Neural progenitor cell (in vitro differentiated cells): ENCODE measurements at regions not wholly inside any gene's neighbourhood (a gene's known extent, or its start where the extent isn't known, plus 50 kb on each side); places are given as distances from the start of the nearest gene placed in this dataset.

ENCODE experiments used
- DNase-seq: peaks from one replicate; pipeline ENCODE4 v3.0.0-alpha.2; 2016; ENCODE audit warnings: low spot score
- H2AFZ ChIP-seq: fragments of 200-600 bp; sonication (generic); replicated peaks from 2 replicates; pipeline ENCODE4 v1.6.1; 2016; ENCODE audit warnings: antibody characterized with exemption
- H3F3A ChIP-seq: fragments of 200-600 bp; sonication (generic); 2 replicates; pipeline ENCODE4 v1.6.1; 2016; ENCODE audit warnings: antibody characterized with exemption, low read depth
- H3K27ac ChIP-seq: fragments of 200-600 bp; sonication (generic); 2 replicates; pipeline ENCODE4 v1.5.1; 2016; ENCODE audit warnings: mild to moderate bottlenecking
- H3K27me3 ChIP-seq: fragments of 200-600 bp; sonication (generic); 2 replicates; pipeline ENCODE4 v1.6.1; 2016; ENCODE audit warnings: mild to moderate bottlenecking, moderate library complexity
- H3K36me3 ChIP-seq: fragments of 200-600 bp; sonication (generic); 2 replicates; pipeline ENCODE4 v1.5.1; 2016
- H3K4me1 ChIP-seq: fragments of 200-600 bp; sonication (generic); 2 replicates; pipeline ENCODE4 v1.6.1; 2016; ENCODE audit warnings: mixed run types
- H3K4me2 ChIP-seq: fragments of 200-600 bp; sonication (generic); 2 replicates; pipeline ENCODE4 v1.6.1; 2016
- H3K4me3 ChIP-seq: fragments of 200-600 bp; sonication (generic); 2 replicates; pipeline ENCODE4 v1.5.1; 2016
- H3K79me2 ChIP-seq: fragments of 200-600 bp; sonication (generic); 2 replicates; pipeline ENCODE4 v1.6.1; 2016; ENCODE audit warnings: low read depth
- H3K9ac ChIP-seq: fragments of 200-600 bp; sonication (generic); 2 replicates; pipeline ENCODE4 v1.6.1; 2016
- H3K9me3 ChIP-seq: fragments of 200-600 bp; sonication (generic); 2 replicates; pipeline ENCODE4 v1.5.1; 2016; ENCODE audit warnings: low read depth
- H4K20me1 ChIP-seq: fragments of 200-600 bp; sonication (generic); 2 replicates; pipeline ENCODE4 v1.6.1; 2016; ENCODE audit warnings: low read depth
- H3K27ac Mint-ChIP-seq: 3 replicates; pipeline ENCODE4 v1.8.0; 2021; ENCODE audit warnings: mixed read lengths
- H3K27me3 Mint-ChIP-seq: 2 replicates; pipeline ENCODE4 v1.8.0; 2022; ENCODE audit warnings: low read depth, mild to moderate bottlenecking, inconsistent platforms, moderate library complexity, mixed read lengths; ENCODE audit not compliant: insufficient read depth
- H3K36me3 Mint-ChIP-seq: 3 replicates; pipeline ENCODE4 v1.8.0; 2021; ENCODE audit warnings: mixed read lengths
- H3K4me1 Mint-ChIP-seq: 3 replicates; pipeline ENCODE4 v1.8.0; 2021; ENCODE audit warnings: mixed read lengths
- H3K4me3 Mint-ChIP-seq: 3 replicates; pipeline ENCODE4 v1.8.0; 2021; ENCODE audit warnings: mild to moderate bottlenecking, moderate library complexity, mixed read lengths
- H3K9me3 Mint-ChIP-seq: 3 replicates; pipeline ENCODE4 v1.8.0; 2020; ENCODE audit warnings: mixed read lengths
- EZH2 ChIP-seq: fragments of 200-600 bp; sonication (generic); IDR thresholded peaks from 2 replicates; pipeline ENCODE4 v1.6.1; 2017; ENCODE audit warnings: antibody characterized with exemption, mild to moderate bottlenecking, moderate library complexity
- EZH2phosphoT487 ChIP-seq: fragments of 200-600 bp; sonication (generic); IDR thresholded peaks from 2 replicates; pipeline ENCODE4 v1.6.1; 2017; ENCODE audit warnings: antibody characterized with exemption
- TF ChIP-seq, protein P1 (sequence below): fragments of 200-600 bp; sonication (generic); IDR thresholded peaks from 2 replicates; pipeline ENCODE4 v1.5.1; 2017; ENCODE audit warnings: antibody characterized with exemption, mild to moderate bottlenecking

DNA sequence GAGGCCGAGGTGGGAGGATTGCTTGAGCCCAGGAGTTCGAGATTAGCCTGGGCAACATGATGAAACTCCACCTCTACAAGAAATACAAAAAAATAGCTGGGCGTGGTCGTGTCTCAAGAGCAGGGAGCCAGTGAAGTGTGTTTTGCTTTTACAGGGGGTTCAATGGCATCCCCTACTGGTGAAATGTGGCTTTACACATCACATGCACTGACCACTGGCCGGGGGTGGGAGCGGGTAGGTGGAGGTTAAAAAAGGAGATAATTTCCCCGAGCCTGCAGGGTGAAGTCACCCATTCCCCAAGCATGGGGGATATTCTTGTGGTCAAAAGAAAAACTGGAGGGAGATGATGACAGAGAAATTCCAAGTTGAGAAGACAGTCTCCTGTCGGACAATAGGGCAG, 63.6 kb upstream of the PWP1 start:
- Mint-ChIP-seq H3K9me3 (peaks cover 7% of the 10 kb centered on the region), H3K4me3 (no peak overlapping the region), H3K36me3 (peaks cover 6% of the 10 kb centered on the region), H3K4me1 (no peaks in the 10 kb centered on the region), H3K27ac (no peak overlapping the region), H3K27me3 (peaks cover 10% of the 10 kb centered on the region)
- H3F3A ChIP-seq: no peaks in the 10 kb centered on the region
- H2AFZ ChIP-seq: no peak overlapping the region
- H4K20me1 ChIP-seq: no peaks in the 10 kb centered on the region
- no peaks in the 10 kb centered on the region for H3K4me1 ChIP-seq
- no peak overlapping the region for H3K9ac ChIP-seq
- DNase-seq: peak; percentile 54
- H3K27me3 ChIP-seq: no peaks in the 10 kb centered on the region
- TF ChIP-seq EZH2 (no peak), EZH2phosphoT487 (no peak)
- TF ChIP-seq, protein P1, sequence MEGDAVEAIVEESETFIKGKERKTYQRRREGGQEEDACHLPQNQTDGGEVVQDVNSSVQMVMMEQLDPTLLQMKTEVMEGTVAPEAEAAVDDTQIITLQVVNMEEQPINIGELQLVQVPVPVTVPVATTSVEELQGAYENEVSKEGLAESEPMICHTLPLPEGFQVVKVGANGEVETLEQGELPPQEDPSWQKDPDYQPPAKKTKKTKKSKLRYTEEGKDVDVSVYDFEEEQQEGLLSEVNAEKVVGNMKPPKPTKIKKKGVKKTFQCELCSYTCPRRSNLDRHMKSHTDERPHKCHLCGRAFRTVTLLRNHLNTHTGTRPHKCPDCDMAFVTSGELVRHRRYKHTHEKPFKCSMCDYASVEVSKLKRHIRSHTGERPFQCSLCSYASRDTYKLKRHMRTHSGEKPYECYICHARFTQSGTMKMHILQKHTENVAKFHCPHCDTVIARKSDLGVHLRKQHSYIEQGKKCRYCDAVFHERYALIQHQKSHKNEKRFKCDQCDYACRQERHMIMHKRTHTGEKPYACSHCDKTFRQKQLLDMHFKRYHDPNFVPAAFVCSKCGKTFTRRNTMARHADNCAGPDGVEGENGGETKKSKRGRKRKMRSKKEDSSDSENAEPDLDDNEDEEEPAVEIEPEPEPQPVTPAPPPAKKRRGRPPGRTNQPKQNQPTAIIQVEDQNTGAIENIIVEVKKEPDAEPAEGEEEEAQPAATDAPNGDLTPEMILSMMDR: peak; percentile 67
- no peak overlapping the region for H3K4me2 ChIP-seq
- H3K9me3 ChIP-seq: peaks cover 10% of the 10 kb centered on the region
- H3K79me2 ChIP-seq: no peaks in the 10 kb centered on the region
- H3K27ac ChIP-seq: no peak overlapping the region
- no peak overlapping the region for H3K4me3 ChIP-seq
- H3K36me3 ChIP-seq: peaks cover 4% of the 10 kb centered on the region

DNA sequence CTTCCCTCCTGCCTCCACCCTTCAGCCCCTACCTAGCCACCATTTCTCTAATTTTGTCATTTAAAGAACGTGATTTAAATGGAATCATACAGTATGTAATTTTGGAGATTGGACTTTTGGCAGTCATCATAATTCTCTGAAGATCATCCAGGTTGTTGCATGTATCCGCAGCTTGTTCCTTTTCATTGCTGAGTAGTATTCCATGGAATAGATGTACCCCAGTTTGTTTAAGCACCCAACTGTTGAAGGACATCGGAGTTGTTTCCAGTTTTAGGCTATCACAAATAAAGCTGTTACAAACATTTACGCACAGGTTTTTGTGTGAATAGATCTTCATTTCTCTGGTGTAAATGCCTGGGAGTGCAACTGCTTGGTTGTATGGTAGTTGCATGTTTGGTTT, 61.1 kb upstream of the PWP1 start:
- Histone ChIP-seq H2AFZ (no peak overlapping the region), H3K4me2 (no peak overlapping the region), H3K9ac (no peak overlapping the region), H3K4me1 (no peaks in the 10 kb centered on the region), H3K9me3 (peaks cover 10% of the 10 kb centered on the region), H3K36me3 (peaks cover 4% of the 10 kb centered on the region), H3F3A (no peaks in the 10 kb centered on the region), H3K4me3 (no peak overlapping the region), H3K79me2 (no peaks in the 10 kb centered on the region), H3K27ac (no peak overlapping the region), H3K27me3 (no peaks in the 10 kb centered on the region), H4K20me1 (no peaks in the 10 kb centered on the region)
- Mint-ChIP-seq H3K4me3 (no peak overlapping the region), H3K27me3 (peaks cover 5% of the 10 kb centered on the region), H3K36me3 (peaks cover 7% of the 10 kb centered on the region), H3K9me3 (peaks cover 7% of the 10 kb centered on the region), H3K4me1 (no peaks in the 10 kb centered on the region), H3K27ac (no peak overlapping the region)
- TF ChIP-seq, protein P1: no peak
- TF ChIP-seq EZH2phosphoT487 (no peak), EZH2 (no peak)
- DNase-seq: no peak

DNA sequence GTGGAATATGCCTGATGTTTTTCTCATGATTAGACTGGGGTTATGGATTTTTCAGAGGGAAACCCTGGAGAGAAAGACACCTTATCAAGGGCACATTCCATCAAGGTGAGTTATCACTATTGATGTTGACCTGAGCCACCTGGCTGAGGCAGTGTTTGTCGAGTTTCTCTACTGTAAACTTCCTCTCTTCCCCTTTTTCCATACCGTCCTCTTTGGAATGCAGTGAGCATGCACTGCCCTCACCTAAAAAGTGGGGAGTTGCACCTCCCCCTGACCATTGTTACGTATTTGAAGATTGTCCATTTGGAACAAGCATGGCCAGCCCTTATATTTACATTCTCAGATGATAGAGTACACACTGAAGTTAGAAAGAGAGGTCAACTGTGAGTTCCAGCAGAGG, 53.9 kb upstream of the PWP1 start:
- H3K9ac ChIP-seq: no peak overlapping the region
- H3K4me1 ChIP-seq: peaks cover 3% of the 10 kb centered on the region
- Mint-ChIP-seq H3K27me3 (no peaks in the 10 kb centered on the region), H3K27ac (no peak overlapping the region), H3K9me3 (peaks cover 10% of the 10 kb centered on the region), H3K36me3 (peaks cover 4% of the 10 kb centered on the region), H3K4me3 (no peak overlapping the region), H3K4me1 (peaks cover 12% of the 10 kb centered on the region)
- H3K27ac ChIP-seq: no peak overlapping the region
- TF ChIP-seq EZH2 (no peak), EZH2phosphoT487 (no peak)
- TF ChIP-seq, protein P1: no peak
- no peak for DNase-seq
- no peaks in the 10 kb centered on the region for H3K36me3 ChIP-seq
- H2AFZ ChIP-seq: no peak overlapping the region
- H3K4me2 ChIP-seq: no peak overlapping the region
- H3K9me3 ChIP-seq: no peaks in the 10 kb centered on the region
- H3F3A ChIP-seq: peaks cover 4% of the 10 kb centered on the region
- no peaks in the 10 kb centered on the region for H4K20me1 ChIP-seq
- H3K27me3 ChIP-seq: no peaks in the 10 kb centered on the region
- H3K79me2 ChIP-seq: no peaks in the 10 kb centered on the region
- H3K4me3 ChIP-seq: no peak overlapping the region

DNA sequence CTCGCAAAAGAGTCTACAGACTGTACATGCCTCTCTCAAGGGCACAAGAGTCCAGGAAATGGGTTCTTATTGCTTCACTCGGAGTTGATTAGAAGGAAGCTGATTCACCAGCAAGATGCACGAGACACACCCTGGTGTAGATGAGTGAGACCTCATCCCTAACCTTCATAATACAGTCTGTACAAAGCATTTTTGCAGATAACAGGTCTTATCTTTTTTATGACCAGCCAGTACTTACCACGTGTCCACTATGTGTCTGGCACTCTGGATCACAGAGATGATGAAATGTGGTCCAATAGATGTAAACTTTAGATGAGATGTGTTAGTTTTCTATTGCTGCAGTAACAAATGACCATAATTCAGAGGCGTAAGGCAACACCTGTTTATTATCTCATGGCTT, 53.4 kb upstream of the PWP1 start:
- Histone ChIP-seq H3K9ac (no peak overlapping the region), H3K27ac (no peak overlapping the region), H3K4me1 (peaks cover 3% of the 10 kb centered on the region), H3F3A (peaks cover 4% of the 10 kb centered on the region), H3K36me3 (no peaks in the 10 kb centered on the region), H3K4me3 (no peak overlapping the region), H3K27me3 (no peaks in the 10 kb centered on the region), H2AFZ (no peak overlapping the region), H3K9me3 (no peaks in the 10 kb centered on the region), H3K4me2 (no peak overlapping the region), H4K20me1 (no peaks in the 10 kb centered on the region), H3K79me2 (no peaks in the 10 kb centered on the region)
- peaks cover 10% of the 10 kb centered on the region for H3K9me3 Mint-ChIP-seq
- H3K4me1 Mint-ChIP-seq: peaks cover 12% of the 10 kb centered on the region
- H3K27ac Mint-ChIP-seq: no peak overlapping the region
- DNase-seq: no peak
- H3K4me3 Mint-ChIP-seq: no peak overlapping the region
- H3K27me3 Mint-ChIP-seq: no peaks in the 10 kb centered on the region
- H3K36me3 Mint-ChIP-seq: peaks cover 3% of the 10 kb centered on the region
- TF ChIP-seq, protein P1: no peak
- TF ChIP-seq EZH2phosphoT487 (no peak), EZH2 (no peak)
